Tibial nerve (tissue), 4 donors: ENCODE measurements at regions not wholly inside any gene's neighbourhood (a gene's known extent, or its start where the extent isn't known, plus 50 kb on each side); places are given as distances from the start of the nearest gene placed in this dataset.

Experiments
- CTCF ChIP-seq, 5 experiments: fragments of 200-600 bp in 3 of 5; fragments of 450-650 bp in 2 of 5; sonication (generic) in 3 of 5; IDR thresholded peaks; one replicate each; pipeline ENCODE4 v1.5.1; 2016 to 2019; ENCODE audit warnings: antibody characterized with exemption in 5 of 5, mild to moderate bottlenecking in 3 of 5, moderate library complexity in 2 of 5
- EP300 ChIP-seq, 2 donors: sonication (generic); formaldehyde crosslinking; IDR thresholded peaks; one replicate each; pipeline ENCODE4 v1.6.1; 2017; ENCODE audit warnings: antibody characterized with exemption in 2 of 2, mild to moderate bottlenecking in 1 of 2
- POLR2A ChIP-seq, 2 donors: fragments of 450-650 bp; IDR thresholded peaks; one replicate each; pipeline ENCODE4 v1.6.1; 2017; ENCODE audit warnings: antibody characterized with exemption in 2 of 2, mild to moderate bottlenecking in 2 of 2, moderate library complexity in 2 of 2

DNA sequence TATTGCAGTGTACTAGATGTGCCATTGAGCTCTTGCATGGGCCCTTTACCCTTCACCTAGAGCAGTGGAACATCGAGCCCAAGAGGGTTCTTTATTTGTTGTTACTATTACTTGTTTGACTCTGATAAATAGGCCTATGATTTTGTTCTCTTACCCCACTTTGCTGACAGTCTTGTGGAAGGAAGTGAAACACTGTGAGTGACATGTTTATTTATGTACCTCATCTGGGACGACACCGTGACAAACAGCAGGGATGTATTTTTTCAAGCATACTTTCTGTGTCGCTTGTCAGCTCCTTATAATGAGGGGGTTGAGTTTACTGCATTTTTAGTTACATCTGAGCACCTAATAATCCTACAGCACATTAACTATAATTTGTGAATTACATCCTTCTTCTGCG is 1010.3 kb upstream of the TENM4 start:
- TF ChIP-seq CTCF (IDR thresholded peaks at IDR 0.05): no peak
- TF ChIP-seq EP300 (IDR thresholded peaks at IDR 0.05): no peak
- TF ChIP-seq POLR2A (IDR thresholded peaks at IDR 0.05): no peak
